Brain microvascular endothelial cell (primary cell): ENCODE measurements at regions not wholly inside any gene's neighbourhood (a gene's known extent, or its start where the extent isn't known, plus 50 kb on each side); places are given as distances from the start of the nearest gene placed in this dataset.

Source experiments
- DNase-seq: peaks from one replicate; pipeline ENCODE4 v3.0.0-alpha.2; 2020
- H3K27ac ChIP-seq: fragments of 250-450 bp; sonication (Bioruptor Pico); 2 replicates; pipeline ENCODE4 v1.5.1; 2020; ENCODE audit warnings: mild to moderate bottlenecking, moderate library complexity
- H3K27me3 ChIP-seq: fragments of 250-450 bp; sonication (Bioruptor Pico); replicated peaks from 2 replicates; pipeline ENCODE4 v1.5.1; 2020; ENCODE audit warnings: mild to moderate bottlenecking
- H3K36me3 ChIP-seq: fragments of 250-450 bp; sonication (Bioruptor Pico); replicated peaks from 2 replicates; pipeline ENCODE4 v1.5.1; 2020; ENCODE audit warnings: mild to moderate bottlenecking
- H3K4me3 ChIP-seq: 2 replicates; pipeline ENCODE4 v1.5.1; 2011; ENCODE audit warnings: low read depth, mild to moderate bottlenecking, control low read depth, low read length, moderate library complexity
- in situ Hi-C: cut with HindIII; loops from 2 replicates; pipeline ENCODE4 v1.10.0; 2017; ENCODE audit warnings: low sequenced_read_pairs, low pct_ligation_motif_present
- TF ChIP-seq, protein P1 (sequence below): IDR thresholded peaks from 2 replicates; pipeline ENCODE4 v1.5.1; 2011; ENCODE audit warnings: low read depth, mild to moderate bottlenecking, moderate library complexity, low read length, control low read depth, inconsistent platforms; ENCODE audit errors: missing control alignments

DNA sequence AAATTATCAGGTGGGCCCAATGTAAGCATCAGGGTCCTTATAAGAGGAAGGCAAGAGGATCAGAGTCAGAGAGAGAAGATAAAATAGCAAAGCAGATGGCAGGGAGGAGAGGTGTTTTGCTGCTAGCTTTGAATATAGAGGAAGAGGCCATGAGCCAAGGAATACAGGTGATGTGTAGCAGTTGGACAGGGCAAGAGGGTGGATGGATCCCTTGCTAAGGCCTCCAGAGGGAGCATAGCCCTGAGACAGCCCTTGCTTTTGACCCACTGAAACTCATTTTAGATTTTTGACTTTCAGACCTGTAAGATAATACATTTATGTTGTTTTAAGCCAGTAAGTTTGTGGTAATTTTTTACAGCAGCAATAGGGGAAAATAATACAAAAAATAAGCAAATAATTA is 116.6 kb upstream of the PARD3B start:
- in situ Hi-C loops, result no loop called here
- no peak overlapping the region for H3K4me3 ChIP-seq
- no peak overlapping the region for H3K27ac ChIP-seq
- TF ChIP-seq, protein P1, sequence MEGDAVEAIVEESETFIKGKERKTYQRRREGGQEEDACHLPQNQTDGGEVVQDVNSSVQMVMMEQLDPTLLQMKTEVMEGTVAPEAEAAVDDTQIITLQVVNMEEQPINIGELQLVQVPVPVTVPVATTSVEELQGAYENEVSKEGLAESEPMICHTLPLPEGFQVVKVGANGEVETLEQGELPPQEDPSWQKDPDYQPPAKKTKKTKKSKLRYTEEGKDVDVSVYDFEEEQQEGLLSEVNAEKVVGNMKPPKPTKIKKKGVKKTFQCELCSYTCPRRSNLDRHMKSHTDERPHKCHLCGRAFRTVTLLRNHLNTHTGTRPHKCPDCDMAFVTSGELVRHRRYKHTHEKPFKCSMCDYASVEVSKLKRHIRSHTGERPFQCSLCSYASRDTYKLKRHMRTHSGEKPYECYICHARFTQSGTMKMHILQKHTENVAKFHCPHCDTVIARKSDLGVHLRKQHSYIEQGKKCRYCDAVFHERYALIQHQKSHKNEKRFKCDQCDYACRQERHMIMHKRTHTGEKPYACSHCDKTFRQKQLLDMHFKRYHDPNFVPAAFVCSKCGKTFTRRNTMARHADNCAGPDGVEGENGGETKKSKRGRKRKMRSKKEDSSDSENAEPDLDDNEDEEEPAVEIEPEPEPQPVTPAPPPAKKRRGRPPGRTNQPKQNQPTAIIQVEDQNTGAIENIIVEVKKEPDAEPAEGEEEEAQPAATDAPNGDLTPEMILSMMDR, result no peak
- no peaks in the 10 kb centered on the region for H3K36me3 ChIP-seq
- no peak for DNase-seq
- no peaks in the 10 kb centered on the region for H3K27me3 ChIP-seq

- no peaks in the 10 kb centered on the region for H3K36me3 ChIP-seq
- no peak overlapping the region for H3K4me3 ChIP-seq
- H3K27me3 ChIP-seq, result no peaks in the 10 kb centered on the region
- H3K27ac ChIP-seq, result no peak overlapping the region
- DNase-seq, result no peak
- in situ Hi-C loops, result no loop called here
- TF ChIP-seq, protein P1, result no peak
Measured at GRCh38 chr2:204431529-204431928, 113.7 kb upstream of the PARD3B start.

DNA sequence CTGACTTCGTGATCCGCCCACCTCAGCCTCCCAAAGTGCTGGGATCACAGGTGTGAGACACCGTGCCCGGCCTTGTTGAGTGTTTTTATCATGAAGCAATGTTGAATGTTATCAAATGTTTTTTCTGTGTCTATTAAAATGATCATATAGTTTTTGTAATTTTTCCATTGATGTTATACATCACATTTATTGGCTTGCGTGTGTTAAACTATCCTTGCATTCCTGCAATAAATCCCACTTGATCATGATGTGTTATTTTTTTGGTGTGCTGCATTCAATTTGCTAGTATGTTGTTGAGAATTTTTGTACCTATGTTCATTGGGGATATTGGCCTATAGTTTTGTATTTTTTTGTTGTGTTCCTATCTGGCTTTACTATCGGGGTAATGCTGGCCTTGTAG is 113.1 kb upstream of the PARD3B start:
- Histone ChIP-seq H3K27ac (no peak overlapping the region), H3K27me3 (no peaks in the 10 kb centered on the region), H3K36me3 (no peaks in the 10 kb centered on the region), H3K4me3 (no peak overlapping the region)
- in situ Hi-C loops, result no loop called here
- no peak for DNase-seq
- TF ChIP-seq, protein P1, result no peak

DNA sequence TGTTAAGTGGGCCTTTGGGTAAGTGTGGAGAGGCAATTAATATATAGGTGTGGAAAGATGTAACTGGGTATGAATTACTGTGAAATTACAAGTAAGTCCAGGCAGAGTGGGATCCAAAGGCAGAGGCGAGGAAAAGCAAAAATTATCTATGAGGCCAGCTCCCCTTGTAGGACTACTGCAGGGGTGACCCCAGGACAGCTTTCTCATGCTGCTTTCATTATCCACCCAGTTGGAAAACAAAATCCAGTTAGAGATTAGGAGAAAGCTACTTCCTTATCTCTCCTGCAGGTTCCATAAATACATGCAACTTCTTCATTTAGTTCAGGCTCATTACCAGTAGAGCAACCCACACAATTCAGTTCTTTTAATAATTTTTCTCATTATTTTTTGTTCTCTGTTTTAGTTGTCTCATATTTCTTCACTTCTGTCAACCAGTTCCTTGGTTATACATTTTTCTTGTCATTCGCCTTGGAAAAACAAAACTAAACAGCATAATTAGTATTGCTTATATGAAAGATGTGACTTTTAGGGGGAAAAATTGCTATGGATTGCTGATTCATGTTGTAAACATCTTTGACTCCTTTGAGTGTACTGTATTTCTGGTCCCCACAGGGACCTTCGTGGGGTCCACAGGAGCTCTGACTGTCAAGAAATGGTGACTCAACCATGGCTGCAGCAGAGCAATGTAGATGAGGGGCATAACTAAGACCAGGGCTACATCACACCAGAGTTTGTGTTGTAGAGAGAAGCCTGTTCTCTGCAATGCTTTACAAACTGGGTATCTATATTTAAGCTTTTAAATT is 110.4 kb upstream of the PARD3B start:
- no peaks in the 10 kb centered on the region for H3K36me3 ChIP-seq
- in situ Hi-C loops, result no loop called here

GRCh38 chr2:204436230-204436629 is 109.0 kb upstream of the PARD3B start:
- in situ Hi-C loops, result no loop called here
- H3K36me3 ChIP-seq, result no peaks in the 10 kb centered on the region
- no peak for DNase-seq
- no peak overlapping the region for H3K27ac ChIP-seq
- no peak overlapping the region for H3K4me3 ChIP-seq
- no peaks in the 10 kb centered on the region for H3K27me3 ChIP-seq
- TF ChIP-seq, protein P1, result no peak

More for the DNA sequence above, 110.4 kb upstream of the PARD3B start:
- peak; percentile 47 for DNase-seq
- Histone ChIP-seq H3K27me3 (no peaks in the 10 kb centered on the region), H3K27ac (no peak overlapping the region), H3K4me3 (no peak overlapping the region)
- TF ChIP-seq, protein P1, result no peak

DNA sequence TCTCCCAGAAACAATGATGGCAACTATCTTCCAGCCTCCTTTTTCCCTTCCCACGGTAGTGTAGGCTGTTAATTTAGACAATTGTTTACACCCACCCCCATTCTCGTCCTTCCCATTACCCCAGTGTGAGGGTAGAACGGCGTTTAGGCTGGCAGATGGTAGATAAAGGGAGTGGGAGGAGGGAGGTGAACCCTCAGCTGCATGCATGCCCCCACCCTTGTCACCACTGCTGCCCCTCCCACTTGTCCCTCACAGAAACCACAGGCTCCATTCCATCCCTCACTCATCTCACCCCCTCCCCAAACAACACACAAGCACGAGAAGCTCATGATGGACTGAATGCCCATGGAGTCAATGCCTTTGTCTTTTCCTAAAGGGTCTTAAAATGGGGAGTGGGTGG is 107.9 kb upstream of the PARD3B start:
- no peak overlapping the region for H3K4me3 ChIP-seq
- H3K36me3 ChIP-seq, result no peaks in the 10 kb centered on the region
- in situ Hi-C loops, result no loop called here
- no peak overlapping the region for H3K27ac ChIP-seq
- no peaks in the 10 kb centered on the region for H3K27me3 ChIP-seq
- DNase-seq, result no peak
- TF ChIP-seq, protein P1, result no peak
